ENCODE measurements at regions not wholly inside any gene's neighbourhood (a gene's known extent, or its start where the extent isn't known, plus 50 kb on each side); places are given as distances from the start of the nearest gene placed in this dataset.
"Not testable (repeated sequence)": the region's sequence is repeated elsewhere in the genome, so short reads cannot be mapped to it uniquely, and the experiment has no call there.

GRCh38 chr10:30694518-30695228, 65.1 kb upstream of the LYZL2 start:
- H3K36me3 ChIP-seq (replicated peaks), result no peaks in the 10 kb centered on the region
- TF ChIP-seq CTCF (IDR thresholded peaks at IDR 0.05; ENCODE audit: low read depth, low read length, missing control alignments), result no peak
- no peak overlapping the region for H3K27ac ChIP-seq
- no peaks in the 10 kb centered on the region for H3K27me3 ChIP-seq (replicated peaks)
- in situ Hi-C loops (cut with HindIII; ENCODE audit: low pct_ligation_motif_present, low sequenced_read_pairs), result no loop called here
- H3K4me3 ChIP-seq (ENCODE audit: low read depth, low read length), result no peak overlapping the region
- DNase-seq, result no peak

- Histone ChIP-seq H3K27ac (no peak overlapping the region), H3K36me3 (replicated peaks) (no peaks in the 10 kb centered on the region)
Observed at GRCh38 chr10:30691639-30692015, 62.1 kb upstream of the LYZL2 start.

GRCh38 chr10:30690948-30691638, 61.5 kb upstream of the LYZL2 start:
- DNase-seq; in situ Hi-C loops (cut with HindIII; ENCODE audit: low pct_ligation_motif_present, low sequenced_read_pairs); H3K4me3 ChIP-seq (ENCODE audit: low read depth, low read length); H3K27me3 ChIP-seq (replicated peaks); H3K27ac ChIP-seq; H3K36me3 ChIP-seq (replicated peaks): not testable (repeated sequence)

More at GRCh38 chr10:30691639-30692015, 62.1 kb upstream of the LYZL2 start:
- in situ Hi-C loops (cut with HindIII; ENCODE audit: low pct_ligation_motif_present, low sequenced_read_pairs), result no loop called here
- Histone ChIP-seq H3K27me3 (replicated peaks) (no peaks in the 10 kb centered on the region), H3K4me3 (ENCODE audit: low read depth, low read length) (no peak overlapping the region)
- no peak for DNase-seq
- TF ChIP-seq CTCF (IDR thresholded peaks at IDR 0.05; ENCODE audit: low read depth, low read length, missing control alignments), result no peak

- H3K27me3 ChIP-seq (replicated peaks), result no peaks in the 10 kb centered on the region
- H3K27ac ChIP-seq, result no peak overlapping the region
- no peak for TF ChIP-seq CTCF (IDR thresholded peaks at IDR 0.05; ENCODE audit: low read depth, low read length, missing control alignments)
- DNase-seq, result no peak
- no peak overlapping the region for H3K4me3 ChIP-seq (ENCODE audit: low read depth, low read length)
- no peaks in the 10 kb centered on the region for H3K36me3 ChIP-seq (replicated peaks)
- in situ Hi-C loops (cut with HindIII; ENCODE audit: low pct_ligation_motif_present, low sequenced_read_pairs), result no loop called here
Observed at GRCh38 chr10:30688456-30688855, 58.9 kb upstream of the LYZL2 start.

- in situ Hi-C loops (cut with HindIII; ENCODE audit: low pct_ligation_motif_present, low sequenced_read_pairs), result no loop called here
- DNase-seq, result peak; percentile 80
Observed at GRCh38 chr10:30687698-30688213, 58.2 kb upstream of the LYZL2 start.

More at GRCh38 chr10:30687698-30688213, 58.2 kb upstream of the LYZL2 start:
- peak; percentile 98 for TF ChIP-seq CTCF (IDR thresholded peaks at IDR 0.05; ENCODE audit: low read depth, low read length, missing control alignments)
- H3K4me3 ChIP-seq (ENCODE audit: low read depth, low read length), result no peak overlapping the region
- no peaks in the 10 kb centered on the region for H3K27me3 ChIP-seq (replicated peaks)
- H3K27ac ChIP-seq, result no peak overlapping the region
- H3K36me3 ChIP-seq (replicated peaks), result no peaks in the 10 kb centered on the region

Data from brain microvascular endothelial cell (primary cell).